Ishikawa (cell line): ENCODE measurements at regions not wholly inside any gene's neighbourhood (a gene's known extent, or its start where the extent isn't known, plus 50 kb on each side); places are given as distances from the start of the nearest gene placed in this dataset.

Experiments
- CEBPB ChIP-seq: IDR thresholded peaks from 2 replicates; pipeline ENCODE4 v1.6.1; 2012
- EGR1 ChIP-seq: IDR thresholded peaks from 2 replicates; pipeline ENCODE4 v1.6.1; 2012
- EP300 ChIP-seq: IDR thresholded peaks from 2 replicates; pipeline ENCODE4 v1.6.1; 2012; ENCODE audit warnings: borderline replicate concordance
- FOXM1 ChIP-seq: IDR thresholded peaks from 2 replicates; pipeline ENCODE4 v1.6.1; 2012; ENCODE audit warnings: low read depth, borderline replicate concordance
- MAX ChIP-seq: IDR thresholded peaks from 2 replicates; pipeline ENCODE4 v1.6.1; 2012
- NFIC ChIP-seq: IDR thresholded peaks from 2 replicates; pipeline ENCODE4 v1.6.1; 2012
- RAD21 ChIP-seq: IDR thresholded peaks from 2 replicates; pipeline ENCODE4 v1.6.1; 2012; ENCODE audit warnings: low read depth
- TAF1 ChIP-seq: IDR thresholded peaks from 2 replicates; pipeline ENCODE4 v1.6.1; 2012; ENCODE audit warnings: low read depth, mild to moderate bottlenecking
- TCF12 ChIP-seq: IDR thresholded peaks from 2 replicates; pipeline ENCODE4 v1.6.1; 2012; ENCODE audit warnings: low read depth
- TEAD4 ChIP-seq: IDR thresholded peaks from 2 replicates; pipeline ENCODE4 v1.6.1; 2012
- USF1 ChIP-seq: IDR thresholded peaks from 2 replicates; pipeline ENCODE4 v1.6.1; 2012
- YY1 ChIP-seq: IDR thresholded peaks from 2 replicates; pipeline ENCODE4 v1.6.1; 2012; ENCODE audit warnings: low read depth
- ZBTB7A ChIP-seq: IDR thresholded peaks from 2 replicates; pipeline ENCODE4 v1.6.1; 2012; ENCODE audit warnings: low read depth
- TF ChIP-seq, protein P1 (sequence below): IDR thresholded peaks from 2 replicates; pipeline ENCODE4 v1.6.1; 2012; ENCODE audit warnings: low read depth, mild to moderate bottlenecking

DNA sequence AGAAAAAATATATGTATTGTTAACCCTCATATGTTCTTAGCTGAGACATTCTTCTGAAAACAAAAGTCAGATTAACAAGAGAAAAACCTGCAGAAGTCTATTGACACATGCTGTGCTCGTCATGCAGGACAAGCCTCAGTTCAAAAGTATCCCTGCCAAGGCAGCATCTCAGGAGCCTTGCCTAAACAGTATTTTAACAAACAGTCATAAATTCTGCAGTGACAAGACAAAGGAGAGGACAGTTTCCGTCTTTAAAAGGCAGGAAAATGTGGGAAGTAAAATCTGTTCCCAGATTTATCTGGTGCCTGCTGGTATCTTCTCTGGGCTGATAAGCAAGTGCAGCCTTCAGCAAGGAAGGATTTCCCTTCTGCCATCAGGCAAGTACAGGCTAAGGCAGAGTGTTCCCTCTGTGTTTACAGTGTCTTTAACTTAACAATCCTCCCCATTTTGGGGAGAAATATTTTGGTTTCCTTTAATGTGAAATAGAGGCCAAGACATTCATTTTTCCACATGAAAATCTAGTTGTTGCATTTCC is 480.2 kb upstream of the CCDC196 start:
- TF ChIP-seq TAF1 = no peak
- no peak for TF ChIP-seq EP300
- TF ChIP-seq USF1 = no peak
- TF ChIP-seq, protein P1, sequence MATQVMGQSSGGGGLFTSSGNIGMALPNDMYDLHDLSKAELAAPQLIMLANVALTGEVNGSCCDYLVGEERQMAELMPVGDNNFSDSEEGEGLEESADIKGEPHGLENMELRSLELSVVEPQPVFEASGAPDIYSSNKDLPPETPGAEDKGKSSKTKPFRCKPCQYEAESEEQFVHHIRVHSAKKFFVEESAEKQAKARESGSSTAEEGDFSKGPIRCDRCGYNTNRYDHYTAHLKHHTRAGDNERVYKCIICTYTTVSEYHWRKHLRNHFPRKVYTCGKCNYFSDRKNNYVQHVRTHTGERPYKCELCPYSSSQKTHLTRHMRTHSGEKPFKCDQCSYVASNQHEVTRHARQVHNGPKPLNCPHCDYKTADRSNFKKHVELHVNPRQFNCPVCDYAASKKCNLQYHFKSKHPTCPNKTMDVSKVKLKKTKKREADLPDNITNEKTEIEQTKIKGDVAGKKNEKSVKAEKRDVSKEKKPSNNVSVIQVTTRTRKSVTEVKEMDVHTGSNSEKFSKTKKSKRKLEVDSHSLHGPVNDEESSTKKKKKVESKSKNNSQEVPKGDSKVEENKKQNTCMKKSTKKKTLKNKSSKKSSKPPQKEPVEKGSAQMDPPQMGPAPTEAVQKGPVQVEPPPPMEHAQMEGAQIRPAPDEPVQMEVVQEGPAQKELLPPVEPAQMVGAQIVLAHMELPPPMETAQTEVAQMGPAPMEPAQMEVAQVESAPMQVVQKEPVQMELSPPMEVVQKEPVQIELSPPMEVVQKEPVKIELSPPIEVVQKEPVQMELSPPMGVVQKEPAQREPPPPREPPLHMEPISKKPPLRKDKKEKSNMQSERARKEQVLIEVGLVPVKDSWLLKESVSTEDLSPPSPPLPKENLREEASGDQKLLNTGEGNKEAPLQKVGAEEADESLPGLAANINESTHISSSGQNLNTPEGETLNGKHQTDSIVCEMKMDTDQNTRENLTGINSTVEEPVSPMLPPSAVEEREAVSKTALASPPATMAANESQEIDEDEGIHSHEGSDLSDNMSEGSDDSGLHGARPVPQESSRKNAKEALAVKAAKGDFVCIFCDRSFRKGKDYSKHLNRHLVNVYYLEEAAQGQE = no peak
- TF ChIP-seq MAX = no peak
- TF ChIP-seq ZBTB7A = no peak
- TF ChIP-seq TCF12 = no peak
- no peak for TF ChIP-seq EGR1
- no peak for TF ChIP-seq CEBPB
- TF ChIP-seq RAD21 = no peak
- no peak for TF ChIP-seq YY1
- TF ChIP-seq NFIC = no peak
- no peak for TF ChIP-seq TEAD4
- no peak for TF ChIP-seq FOXM1
